Fibroblast of lung (primary cell): ENCODE measurements at regions not wholly inside any gene's neighbourhood (a gene's known extent, or its start where the extent isn't known, plus 50 kb on each side); places are given as distances from the start of the nearest gene placed in this dataset.
A peak's percentile ranks its signal among the peaks of the same experiment; 100 is the strongest.

Experiments used
- DNase-seq, 2 donors: peaks; one replicate each; pipeline versions ENCODE4 v3.0.0 to v3.0.0-alpha.2; 2010; ENCODE audit warnings: low read depth in 2 of 2
- H2AFZ ChIP-seq: 2 replicates; pipeline ENCODE4 v1.5.1; 2012; ENCODE audit warnings: low read length, control low read depth, inconsistent platforms
- H3K27ac ChIP-seq: 2 replicates; pipeline ENCODE4 v1.5.1; 2011; ENCODE audit warnings: low read length, control low read depth; ENCODE audit not compliant: insufficient read depth
- H3K27me3 ChIP-seq: 2 replicates; pipeline ENCODE4 v1.5.1; 2011; ENCODE audit warnings: mild to moderate bottlenecking, low read length; ENCODE audit not compliant: control insufficient read depth, insufficient read depth
- H3K36me3 ChIP-seq: 2 replicates; pipeline ENCODE4 v1.5.1; 2011; ENCODE audit warnings: low read length; ENCODE audit not compliant: control insufficient read depth, insufficient read depth
- H3K4me1 ChIP-seq: 2 replicates; pipeline ENCODE4 v1.5.1; 2011; ENCODE audit warnings: low read length; ENCODE audit not compliant: control insufficient read depth, insufficient read depth; ENCODE audit errors: extremely low read depth
- H3K4me2 ChIP-seq: 2 replicates; pipeline ENCODE4 v1.5.1; 2011; ENCODE audit warnings: low read length, control low read depth; ENCODE audit not compliant: insufficient read depth; ENCODE audit errors: extremely low read depth
- H3K4me3 ChIP-seq, 4 experiments: fragments of 200-600 bp in 1 of 4; sonication (generic) in 1 of 4; replicated peaks in 1 of 4; 2 replicates each; pipeline ENCODE4 v1.5.1; 2011 to 2016; ENCODE audit warnings: low read length in 4 of 4, low read depth in 3 of 4, mild to moderate bottlenecking in 3 of 4, control low read depth in 2 of 4, inconsistent platforms in 1 of 4, mixed read lengths in 1 of 4; ENCODE audit not compliant: insufficient read depth in 1 of 4; ENCODE audit errors: control extremely low read depth in 1 of 4
- H3K79me2 ChIP-seq: 2 replicates; pipeline ENCODE4 v1.5.1; 2012; ENCODE audit warnings: mild to moderate bottlenecking, low read length, inconsistent platforms; ENCODE audit not compliant: control insufficient read depth, insufficient read depth
- H3K9ac ChIP-seq: 2 replicates; pipeline ENCODE4 v1.5.1; 2011; ENCODE audit warnings: mild to moderate bottlenecking, low read length, control low read depth; ENCODE audit not compliant: insufficient read depth
- H3K9me3 ChIP-seq: 2 replicates; pipeline ENCODE4 v1.5.1; 2012; ENCODE audit warnings: low read depth, low read length; ENCODE audit not compliant: control insufficient read depth, insufficient read depth
- H4K20me1 ChIP-seq: 2 replicates; pipeline ENCODE4 v1.5.1; 2011; ENCODE audit warnings: low read length; ENCODE audit not compliant: control insufficient read depth, insufficient read depth; ENCODE audit errors: extremely low read depth
- EZH2 ChIP-seq: IDR thresholded peaks from 2 replicates; pipeline ENCODE4 v1.5.1; 2012; ENCODE audit warnings: low read length, control low read depth, mild to moderate bottlenecking; ENCODE audit errors: missing control alignments
- TF ChIP-seq, protein P1 (sequence below), 2 donors: IDR thresholded peaks in 1 of 2; conservative IDR thresholded peaks in 1 of 2; 1 replicate in 1 of 2; 2 replicates in 1 of 2; pipeline ENCODE4 v1.5.1; 2011 to 2012; ENCODE audit warnings: low read length in 2 of 2, control low read depth in 1 of 2, inconsistent platforms in 1 of 2, low read depth in 1 of 2, mild to moderate bottlenecking in 1 of 2

DNA sequence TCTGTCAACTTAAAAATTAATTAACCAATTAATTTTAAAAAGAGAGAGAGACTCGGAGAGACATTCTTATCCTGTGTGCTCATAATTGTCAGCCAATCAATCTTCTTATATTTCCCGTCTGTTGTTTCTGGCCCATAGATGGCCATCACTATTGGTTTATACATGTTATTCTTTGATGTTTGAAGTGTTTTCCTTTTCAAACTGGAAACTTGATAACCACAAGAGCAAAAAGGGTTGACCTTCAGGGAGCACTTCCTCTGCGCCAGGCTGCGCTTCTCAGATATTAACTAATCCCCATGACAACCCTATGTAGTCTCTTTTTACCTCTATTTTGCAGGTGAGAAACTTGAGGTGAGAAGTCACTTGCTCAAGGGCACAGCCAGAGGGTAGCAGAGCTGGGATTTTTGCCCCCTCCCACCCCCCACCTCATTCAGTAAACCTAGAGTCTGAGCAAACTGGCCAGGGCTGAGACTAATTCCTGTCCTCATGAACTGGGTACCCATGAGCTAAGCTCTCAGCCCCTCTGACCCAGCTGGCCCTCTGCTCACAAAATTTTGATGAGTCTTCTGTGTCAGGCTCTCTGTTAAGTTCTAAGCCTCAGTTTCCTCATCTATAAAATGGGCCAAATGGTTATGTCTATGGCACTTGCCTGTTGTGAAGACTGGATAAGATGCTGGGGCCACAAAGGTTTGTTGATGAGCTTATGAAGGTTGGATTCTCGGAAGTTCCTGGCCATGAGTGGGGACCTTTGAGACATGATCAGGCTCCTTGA is 86.0 kb upstream of the SH3PXD2B start:
- no peak overlapping the region for H3K4me2 ChIP-seq
- no peaks in the 10 kb centered on the region for H3K27me3 ChIP-seq

DNA sequence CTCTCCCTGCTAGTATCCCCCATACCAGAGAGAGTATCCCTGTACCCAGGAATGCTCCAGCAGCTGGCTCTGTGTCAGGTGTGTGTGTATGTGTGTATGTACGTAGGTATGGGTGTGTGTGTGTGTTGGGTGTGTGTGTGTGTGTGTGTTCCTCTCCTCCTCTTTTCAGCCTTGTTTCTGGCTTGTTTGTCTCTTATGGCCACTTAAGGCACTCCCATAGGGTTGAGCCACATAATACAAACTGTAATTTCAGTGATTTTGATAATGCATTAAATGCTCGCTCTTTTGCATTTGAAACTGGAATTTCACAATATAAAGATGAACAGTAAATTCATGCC is 80.8 kb upstream of the SH3PXD2B start:
- Histone ChIP-seq H3K4me1 (no peaks in the 10 kb centered on the region), H3K27me3 (peaks cover 5% of the 10 kb centered on the region), H3K36me3 (no peaks in the 10 kb centered on the region), H3K4me2 (no peak overlapping the region), H3K79me2 (no peaks in the 10 kb centered on the region), H2AFZ (no peak overlapping the region), H3K9ac (no peak overlapping the region), H3K9me3 (no peaks in the 10 kb centered on the region), H4K20me1 (no peaks in the 10 kb centered on the region), H3K4me3 (no peak overlapping the region), H3K27ac (no peak overlapping the region)
- TF ChIP-seq, protein P1, sequence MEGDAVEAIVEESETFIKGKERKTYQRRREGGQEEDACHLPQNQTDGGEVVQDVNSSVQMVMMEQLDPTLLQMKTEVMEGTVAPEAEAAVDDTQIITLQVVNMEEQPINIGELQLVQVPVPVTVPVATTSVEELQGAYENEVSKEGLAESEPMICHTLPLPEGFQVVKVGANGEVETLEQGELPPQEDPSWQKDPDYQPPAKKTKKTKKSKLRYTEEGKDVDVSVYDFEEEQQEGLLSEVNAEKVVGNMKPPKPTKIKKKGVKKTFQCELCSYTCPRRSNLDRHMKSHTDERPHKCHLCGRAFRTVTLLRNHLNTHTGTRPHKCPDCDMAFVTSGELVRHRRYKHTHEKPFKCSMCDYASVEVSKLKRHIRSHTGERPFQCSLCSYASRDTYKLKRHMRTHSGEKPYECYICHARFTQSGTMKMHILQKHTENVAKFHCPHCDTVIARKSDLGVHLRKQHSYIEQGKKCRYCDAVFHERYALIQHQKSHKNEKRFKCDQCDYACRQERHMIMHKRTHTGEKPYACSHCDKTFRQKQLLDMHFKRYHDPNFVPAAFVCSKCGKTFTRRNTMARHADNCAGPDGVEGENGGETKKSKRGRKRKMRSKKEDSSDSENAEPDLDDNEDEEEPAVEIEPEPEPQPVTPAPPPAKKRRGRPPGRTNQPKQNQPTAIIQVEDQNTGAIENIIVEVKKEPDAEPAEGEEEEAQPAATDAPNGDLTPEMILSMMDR (conservative IDR thresholded peaks at IDR 0.05 in 1 of 2, IDR thresholded peaks at IDR 0.05 in 1 of 2; ENCODE audit: low read depth in 1 of 2, low read length in 2 of 2): no peak
- no peak for TF ChIP-seq EZH2
- DNase-seq: no peak

More for the DNA sequence above, 86.0 kb upstream of the SH3PXD2B start:
- no peaks in the 10 kb centered on the region for H3K9me3 ChIP-seq
- H3K9ac ChIP-seq: no peak overlapping the region
- H3K27ac ChIP-seq: no peak overlapping the region
- no peaks in the 10 kb centered on the region for H4K20me1 ChIP-seq
- H3K79me2 ChIP-seq: no peaks in the 10 kb centered on the region
- H2AFZ ChIP-seq: no peak overlapping the region
- no peaks in the 10 kb centered on the region for H3K4me1 ChIP-seq
- H3K4me3 ChIP-seq: no peak overlapping the region
- TF ChIP-seq, protein P1 (conservative IDR thresholded peaks at IDR 0.05 in 1 of 2, IDR thresholded peaks at IDR 0.05 in 1 of 2; ENCODE audit: low read depth in 1 of 2, low read length in 2 of 2): no peak
- TF ChIP-seq EZH2: no peak
- no peak for DNase-seq
- H3K36me3 ChIP-seq: no peaks in the 10 kb centered on the region

DNA sequence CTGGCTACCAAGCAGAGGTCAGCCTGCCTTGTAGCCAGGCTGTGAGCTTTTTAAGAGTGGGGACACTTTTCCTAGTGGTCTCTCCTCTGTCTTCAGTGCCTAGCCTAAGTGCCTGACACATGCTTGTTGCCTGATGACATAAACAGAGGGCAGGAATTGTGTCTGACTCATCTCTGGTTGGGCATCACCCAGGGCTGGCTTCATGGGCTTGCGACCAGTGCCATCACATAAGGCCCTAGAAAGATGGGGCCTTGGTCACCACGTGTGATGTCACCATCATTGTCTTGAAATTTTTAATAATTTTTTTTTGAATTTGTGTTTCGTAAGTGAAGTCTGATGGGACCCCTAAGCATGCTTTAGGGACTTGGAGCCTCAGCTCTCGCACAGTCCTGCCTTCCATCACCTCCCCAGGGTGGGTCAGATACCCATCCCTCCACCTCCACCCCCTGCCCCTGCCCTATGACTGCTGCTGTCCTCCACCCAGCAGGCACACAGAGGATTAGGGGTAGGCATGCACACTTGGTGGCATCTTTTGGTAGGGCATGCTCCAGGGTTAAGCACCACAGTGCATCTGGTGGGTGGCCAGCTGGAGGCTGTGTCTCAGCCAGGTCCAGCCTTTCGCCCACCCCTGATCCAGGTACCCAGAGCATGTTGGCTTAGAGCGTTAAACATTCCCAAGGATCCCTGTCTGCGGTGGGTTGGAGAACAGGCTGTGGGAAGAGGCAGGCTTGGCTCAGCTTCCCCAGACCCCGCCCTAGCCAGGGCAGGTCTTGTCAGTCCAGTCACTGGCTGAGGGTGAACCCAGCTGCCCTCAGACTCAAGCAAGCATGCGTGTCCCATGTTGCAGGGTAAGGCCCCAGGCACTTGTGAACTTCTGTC is 80.1 kb upstream of the SH3PXD2B start:
- no peak overlapping the region for H3K9ac ChIP-seq

More for the DNA sequence above, 80.1 kb upstream of the SH3PXD2B start:
- Histone ChIP-seq H3K4me2 (no peak overlapping the region), H3K9me3 (no peaks in the 10 kb centered on the region), H2AFZ (no peak overlapping the region), H3K4me3 (no peak overlapping the region), H4K20me1 (no peaks in the 10 kb centered on the region), H3K4me1 (no peaks in the 10 kb centered on the region), H3K27me3 (peaks cover 7% of the 10 kb centered on the region), H3K36me3 (no peaks in the 10 kb centered on the region), H3K27ac (no peak overlapping the region), H3K79me2 (no peaks in the 10 kb centered on the region)
- TF ChIP-seq EZH2: no peak
- TF ChIP-seq, protein P1 (conservative IDR thresholded peaks at IDR 0.05 in 1 of 2, IDR thresholded peaks at IDR 0.05 in 1 of 2; ENCODE audit: low read depth in 1 of 2, low read length in 2 of 2): no peak
- DNase-seq: peak in 1 of 2 donors; percentile 18
